ENCODE measurements at regions not wholly inside any gene's neighbourhood (a gene's known extent, or its start where the extent isn't known, plus 50 kb on each side); places are given as distances from the start of the nearest gene placed in this dataset.
"Not testable (repeated sequence)": the region's sequence is repeated elsewhere in the genome, so short reads cannot be mapped to it uniquely, and the experiment has no call there.

DNA sequence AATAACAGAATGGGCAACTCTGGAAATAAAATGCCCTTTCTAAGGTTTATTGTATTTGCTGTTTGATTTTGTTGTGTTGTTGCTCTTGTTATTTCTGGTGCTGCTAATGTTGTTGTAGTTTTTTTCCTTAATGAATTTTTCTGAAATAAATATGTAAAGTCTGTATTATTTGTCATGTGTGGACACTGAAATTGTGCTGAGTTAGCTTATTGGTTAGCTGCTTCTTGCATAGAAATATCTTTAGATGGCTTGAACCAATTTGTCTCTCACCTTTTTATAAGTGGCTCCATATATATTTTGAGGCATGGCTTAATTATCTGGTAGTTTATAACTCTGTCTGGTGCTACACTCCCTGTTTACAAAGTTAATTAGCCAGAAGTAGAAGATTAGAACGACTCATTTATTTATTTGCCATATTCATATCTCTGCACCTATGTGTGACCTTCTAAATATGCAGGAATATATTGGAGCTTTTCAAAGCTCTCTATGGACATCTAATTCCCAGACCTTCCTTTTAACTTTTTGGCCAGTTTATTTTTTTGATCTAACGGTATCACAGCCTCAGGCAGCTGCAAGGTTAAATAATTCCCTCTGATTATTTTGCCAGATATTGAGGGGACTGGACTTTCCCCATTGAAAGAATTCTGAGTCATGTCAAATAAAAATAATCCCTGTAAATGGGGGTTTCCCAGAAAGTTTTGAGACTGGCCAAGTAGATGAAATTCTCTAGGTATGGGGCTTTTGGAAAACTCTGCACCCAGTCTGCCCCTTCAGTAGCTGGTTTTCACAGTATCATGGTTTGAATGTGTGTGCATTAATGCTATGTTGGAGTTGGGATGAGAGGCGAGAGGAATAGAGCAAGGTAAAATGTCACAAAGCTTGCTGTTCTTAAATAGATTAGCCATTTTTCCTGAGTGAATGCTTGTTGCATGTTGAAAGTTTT is 1331.7 kb upstream of the MIR17HG start:
- no peak for DNase-seq

DNA sequence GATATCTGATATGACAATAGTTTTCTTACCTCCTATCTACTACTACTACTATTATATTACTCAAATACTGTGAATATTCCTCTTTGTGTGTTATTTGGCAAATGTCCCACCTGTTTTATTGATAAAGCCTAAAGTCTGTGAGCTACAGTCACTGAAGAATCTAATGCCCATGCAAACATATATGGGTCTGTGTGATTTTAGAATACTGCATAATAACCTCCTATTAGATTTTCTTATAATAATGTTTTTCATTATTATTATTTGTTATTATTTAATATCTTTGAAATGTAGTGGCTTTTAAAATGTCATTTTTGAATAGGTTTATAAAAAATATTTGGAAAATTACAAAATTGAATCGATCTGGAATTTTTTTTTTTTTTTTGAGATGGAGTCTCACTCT is 1330.8 kb upstream of the MIR17HG start:
- no peak for DNase-seq

DNA sequence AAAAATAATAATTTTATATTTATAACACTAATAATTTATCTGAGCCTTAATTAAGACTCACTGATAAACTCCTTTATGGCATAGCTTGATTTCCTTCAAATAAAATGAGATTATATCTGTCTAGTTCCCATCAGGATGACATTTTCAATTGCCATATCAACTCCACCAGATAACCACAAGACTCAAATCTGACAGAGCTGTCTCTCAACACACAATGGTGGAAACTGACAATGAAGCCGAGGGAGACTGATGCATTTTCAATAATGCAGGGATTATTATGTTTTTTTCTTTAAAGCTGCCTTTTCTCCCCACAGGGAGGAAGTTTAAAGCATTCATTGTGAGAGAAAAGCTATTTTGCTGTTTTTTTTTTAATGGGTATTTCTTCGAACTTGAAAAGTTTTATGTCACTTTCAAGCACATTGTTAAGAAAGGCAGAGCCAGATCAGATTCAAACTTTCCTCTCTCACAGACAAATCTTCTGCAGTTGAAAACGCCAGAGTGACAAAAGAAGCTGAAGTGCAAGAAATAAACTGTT is 1326.9 kb upstream of the MIR17HG start:
- DNase-seq = no peak

DNA sequence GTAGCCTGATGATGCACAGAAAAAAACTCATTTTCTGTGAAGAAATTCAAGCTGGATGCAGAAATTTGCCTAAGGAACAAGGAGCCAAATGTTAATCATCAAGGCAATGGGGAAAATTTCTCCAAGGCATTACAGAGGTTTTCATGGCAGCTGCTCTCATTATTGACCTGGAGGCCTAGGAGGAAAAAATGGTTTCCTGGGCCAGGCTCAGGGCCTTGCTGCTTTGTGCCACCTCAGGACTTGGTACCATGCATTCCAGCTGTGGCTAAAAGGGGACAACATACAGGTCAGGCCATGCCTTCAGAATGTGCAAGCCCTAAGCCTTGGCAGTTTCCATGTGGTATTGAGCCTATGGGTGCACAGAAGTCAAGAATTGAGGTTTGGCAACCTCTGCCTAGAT is 1320.1 kb upstream of the MIR17HG start:
- DNase-seq = no peak

- DNase-seq = no peak
These were observed 1315.2 kb upstream of the MIR17HG start for GRCh38 chr13:90032313-90032712.

- DNase-seq = no peak
These were observed 1314.5 kb upstream of the MIR17HG start for GRCh38 chr13:90032841-90033493.

GRCh38 chr13:90039516-90039915 is 1308.0 kb upstream of the MIR17HG start:
- no peak for DNase-seq

DNA sequence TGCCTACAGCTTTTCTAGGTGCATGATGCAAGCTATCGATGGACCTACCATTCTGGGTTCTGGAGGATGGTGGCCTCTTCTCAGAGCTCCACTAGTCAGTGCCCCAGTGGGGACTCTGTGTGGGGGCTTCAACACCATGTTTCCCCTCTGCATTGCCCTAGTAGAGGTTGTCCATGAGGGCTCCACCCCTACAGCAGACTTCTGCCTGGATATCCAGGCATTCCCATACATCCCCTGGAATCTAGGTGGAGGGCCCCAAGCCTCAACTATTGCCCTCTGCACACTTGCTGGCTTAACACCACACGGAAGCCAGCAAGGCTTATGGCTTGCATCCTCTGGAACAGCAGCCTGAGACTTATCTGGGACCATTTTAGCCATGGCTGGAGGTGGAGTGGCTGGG is 1299.9 kb upstream of the MIR17HG start:
- DNase-seq = no peak

- DNase-seq = no peak
These were observed 1297.4 kb upstream of the MIR17HG start for GRCh38 chr13:90049989-90050671.

DNA sequence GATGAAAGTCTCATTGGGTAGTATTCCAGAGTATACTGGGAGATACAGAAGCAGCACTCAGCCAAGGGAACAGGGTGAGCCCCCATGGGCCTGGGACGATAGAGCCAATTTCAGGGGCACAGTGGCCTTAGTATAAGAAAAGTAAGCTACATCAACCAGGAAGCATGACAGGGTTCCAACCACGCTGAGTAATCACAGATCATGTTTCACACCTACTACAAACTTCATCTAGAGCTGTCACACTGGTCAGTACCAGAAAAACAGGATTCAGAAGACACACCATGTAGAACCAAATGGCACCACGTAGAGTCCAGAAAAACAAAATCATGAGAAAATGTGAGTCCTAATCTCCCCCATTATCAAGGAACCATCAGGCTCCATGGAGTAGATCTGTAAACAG is 1292.4 kb upstream of the MIR17HG start:
- no peak for DNase-seq

DNA sequence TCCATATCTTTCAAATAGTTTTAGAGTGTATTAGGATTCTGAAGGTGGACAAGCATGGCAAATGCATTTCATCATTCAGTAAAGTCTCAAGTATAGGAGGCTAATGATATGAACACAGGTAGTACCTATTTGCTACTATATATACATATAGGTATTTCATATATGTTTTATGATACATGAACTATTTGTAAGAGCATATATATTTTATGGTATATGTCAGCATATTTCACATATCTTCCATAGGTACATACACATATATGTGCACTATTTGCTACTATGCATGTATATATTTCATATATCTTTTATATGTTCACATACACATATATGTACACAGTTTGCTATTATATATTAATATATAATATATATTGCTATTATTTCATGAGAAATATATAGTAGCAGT is 1291.7 kb upstream of the MIR17HG start:
- no peak for DNase-seq

GRCh38 chr13:90064226-90064625 is 1283.3 kb upstream of the MIR17HG start:
- not testable (repeated sequence) for DNase-seq

DNA sequence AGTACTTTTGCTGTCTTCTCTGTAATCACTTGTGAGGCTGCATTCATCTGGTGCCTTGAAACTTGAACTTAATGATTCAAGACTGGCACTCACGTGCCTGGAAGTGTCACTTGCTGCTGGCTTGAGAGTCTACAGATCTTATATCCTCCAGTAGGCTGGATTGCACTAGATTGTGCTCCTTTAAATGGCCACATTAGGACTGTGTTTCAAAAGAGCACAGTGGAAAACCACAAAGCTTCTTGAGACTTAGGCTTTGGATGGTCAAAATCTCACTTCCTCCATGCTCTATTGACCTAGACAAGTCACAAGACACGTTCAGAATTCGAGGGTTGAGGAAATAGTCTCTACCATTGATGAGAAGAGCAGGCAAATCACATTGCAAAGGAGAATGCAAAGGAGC is 1278.8 kb upstream of the MIR17HG start:
- no peak for DNase-seq

DNA sequence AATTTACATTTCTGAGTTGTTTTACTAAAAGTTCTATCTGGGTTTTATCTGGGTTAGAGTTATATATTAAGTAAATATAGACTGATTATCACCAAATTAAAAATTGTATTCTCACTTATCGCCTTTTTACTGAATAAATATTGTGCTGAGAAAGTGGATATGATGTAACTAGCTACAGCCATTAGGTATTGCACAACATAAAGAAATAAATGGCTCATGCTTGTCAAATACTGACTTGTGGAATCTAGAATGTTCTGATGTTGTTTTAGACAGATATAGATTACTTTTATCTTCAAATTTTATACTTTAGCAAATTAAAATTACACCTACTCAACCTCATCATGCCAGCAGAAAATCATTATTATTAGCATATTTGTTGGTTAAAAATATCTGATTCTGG is 1277.1 kb upstream of the MIR17HG start:
- no peak for DNase-seq

GRCh38 chr13:90070837-90071525 is 1276.5 kb upstream of the MIR17HG start:
- DNase-seq = no peak

GRCh38 chr13:90084684-90085290 is 1262.7 kb upstream of the MIR17HG start:
- no peak for DNase-seq

DNA sequence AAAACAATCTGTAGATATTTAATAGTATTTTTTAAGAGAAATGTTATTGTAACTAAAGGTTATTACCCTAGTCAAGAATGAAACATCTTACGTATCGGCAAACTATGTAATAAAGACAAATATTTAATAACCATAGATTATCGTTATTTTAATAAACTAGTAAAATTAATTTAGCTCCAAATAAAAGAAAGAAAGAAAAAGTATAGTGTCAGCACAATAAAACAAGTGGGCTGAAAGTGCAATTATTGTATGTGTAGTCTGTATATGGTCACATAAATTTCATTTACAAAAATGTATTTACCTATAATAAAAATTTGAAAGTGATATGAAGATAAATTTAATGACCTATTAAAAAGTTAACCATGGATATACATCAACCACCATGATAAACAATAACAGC is 1258.4 kb upstream of the MIR17HG start:
- DNase-seq = no peak

GRCh38 chr13:90091611-90092010 is 1255.9 kb upstream of the MIR17HG start:
- peak in 1 of 5 experiments; percentile 5 for DNase-seq

DNA sequence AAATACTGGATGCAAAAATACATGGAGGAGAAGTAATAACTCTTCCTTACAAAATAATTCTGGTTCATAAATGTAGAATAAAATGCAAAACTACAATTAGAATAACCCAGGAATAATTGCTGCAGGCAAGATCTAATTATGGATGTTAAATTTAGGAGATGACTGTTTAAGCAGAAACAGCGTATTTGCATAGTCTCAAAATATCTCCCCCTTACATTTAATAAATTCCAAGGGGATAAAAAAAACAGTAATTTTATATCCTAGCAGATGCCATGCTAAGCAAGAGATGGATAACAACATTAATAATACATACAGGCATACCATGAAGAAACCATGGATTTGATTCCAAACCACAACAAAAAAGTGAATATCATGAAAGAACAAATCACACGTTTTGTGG is 1253.1 kb upstream of the MIR17HG start:
- DNase-seq = no peak

DNA sequence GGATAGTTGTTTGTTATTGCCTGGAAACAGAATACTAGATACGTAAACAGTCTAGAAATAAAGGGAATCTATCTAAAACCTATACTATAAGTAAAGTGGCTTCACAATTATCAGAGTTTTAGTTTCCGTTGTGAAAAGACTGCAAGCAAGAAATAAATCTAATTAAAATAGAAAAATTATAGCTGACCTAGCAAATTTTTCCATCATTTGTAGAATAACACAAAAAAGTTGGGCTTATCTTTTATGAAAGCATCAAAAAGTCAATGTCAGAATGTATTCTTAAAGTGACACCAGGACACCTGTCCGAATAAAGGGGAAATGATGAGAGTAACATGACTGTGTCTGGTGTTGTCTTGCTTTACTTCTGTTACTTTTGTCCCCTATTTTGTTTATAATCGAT is 1248.9 kb upstream of the MIR17HG start:
- DNase-seq = no peak

GRCh38 chr13:90099847-90100246 is 1247.6 kb upstream of the MIR17HG start:
- no peak for DNase-seq

DNA sequence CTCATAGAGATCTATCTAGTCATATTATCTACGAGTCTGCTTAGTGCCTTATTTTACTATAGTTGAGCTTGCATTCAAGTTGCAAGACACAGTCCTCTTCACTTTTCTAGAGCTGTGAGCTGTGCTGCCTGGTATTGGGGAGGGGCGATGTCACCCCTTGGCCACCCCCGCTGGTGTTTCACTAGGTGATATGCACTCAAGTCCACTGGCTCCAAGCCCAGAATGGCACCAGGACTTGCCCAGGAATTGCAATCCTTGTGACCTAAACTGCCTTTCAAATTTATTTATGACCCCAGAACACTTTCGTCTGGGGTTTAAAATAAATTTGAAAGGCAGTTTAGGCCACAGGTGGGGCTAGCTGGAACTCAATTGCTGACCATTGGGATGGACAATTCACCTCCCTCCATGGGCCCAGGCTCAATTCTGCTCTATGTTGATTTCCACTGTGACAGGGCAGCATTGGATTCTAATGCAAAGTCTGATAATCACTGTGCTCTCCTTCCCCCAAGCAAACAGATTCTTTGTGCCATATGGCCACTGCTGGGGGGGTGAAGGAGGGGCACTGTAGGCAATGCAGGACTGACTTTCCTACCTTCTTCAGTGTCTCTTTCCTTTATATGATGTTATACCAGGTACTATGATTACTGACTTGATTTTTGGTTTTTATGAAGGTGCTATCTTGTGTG is 1244.2 kb upstream of the MIR17HG start:
- DNase-seq = no peak
